ENCODE measurements at regions not wholly inside any gene's neighbourhood (a gene's known extent, or its start where the extent isn't known, plus 50 kb on each side); places are given as distances from the start of the nearest gene placed in this dataset.

GRCh38 chr10:125375210-125375609, 214.8 kb upstream of the CTBP2 start:
- TF ChIP-seq L3MBTL2 (conservative IDR thresholded peaks at IDR 0.05) (no peak), TARDBP (IDR thresholded peaks at IDR 0.05) (no peak), CTBP1 (IDR thresholded peaks at IDR 0.05; ENCODE audit: borderline replicate concordance) (no peak), ZNF384 (IDR thresholded peaks at IDR 0.05) (no peak), FOXA1 (IDR thresholded peaks at IDR 0.05) (no peak)
